ENCODE measurements at regions not wholly inside any gene's neighbourhood (a gene's known extent, or its start where the extent isn't known, plus 50 kb on each side); places are given as distances from the start of the nearest gene placed in this dataset.

- TF ChIP-seq, protein P1, sequence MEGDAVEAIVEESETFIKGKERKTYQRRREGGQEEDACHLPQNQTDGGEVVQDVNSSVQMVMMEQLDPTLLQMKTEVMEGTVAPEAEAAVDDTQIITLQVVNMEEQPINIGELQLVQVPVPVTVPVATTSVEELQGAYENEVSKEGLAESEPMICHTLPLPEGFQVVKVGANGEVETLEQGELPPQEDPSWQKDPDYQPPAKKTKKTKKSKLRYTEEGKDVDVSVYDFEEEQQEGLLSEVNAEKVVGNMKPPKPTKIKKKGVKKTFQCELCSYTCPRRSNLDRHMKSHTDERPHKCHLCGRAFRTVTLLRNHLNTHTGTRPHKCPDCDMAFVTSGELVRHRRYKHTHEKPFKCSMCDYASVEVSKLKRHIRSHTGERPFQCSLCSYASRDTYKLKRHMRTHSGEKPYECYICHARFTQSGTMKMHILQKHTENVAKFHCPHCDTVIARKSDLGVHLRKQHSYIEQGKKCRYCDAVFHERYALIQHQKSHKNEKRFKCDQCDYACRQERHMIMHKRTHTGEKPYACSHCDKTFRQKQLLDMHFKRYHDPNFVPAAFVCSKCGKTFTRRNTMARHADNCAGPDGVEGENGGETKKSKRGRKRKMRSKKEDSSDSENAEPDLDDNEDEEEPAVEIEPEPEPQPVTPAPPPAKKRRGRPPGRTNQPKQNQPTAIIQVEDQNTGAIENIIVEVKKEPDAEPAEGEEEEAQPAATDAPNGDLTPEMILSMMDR (IDR thresholded peaks at IDR 0.05), result no peak
- no peak for TF ChIP-seq POLR2A (IDR thresholded peaks at IDR 0.05)
Observed at GRCh38 chr9:106531491-106531890, 331.5 kb upstream of the ZNF462 start.
